H9 (cell line): ENCODE measurements at regions not wholly inside any gene's neighbourhood (a gene's known extent, or its start where the extent isn't known, plus 50 kb on each side); places are given as distances from the start of the nearest gene placed in this dataset.

Experiments
- DNase-seq: peaks from one replicate; pipeline ENCODE4 v3.0.0-alpha.2; 2017
- H2AFZ ChIP-seq: one replicate; pipeline ENCODE4 v1.6.1; 2013; ENCODE audit warnings: mild to moderate bottlenecking, low read length, control low read depth, moderate library complexity
- H2AK5ac ChIP-seq: 2 replicates; pipeline ENCODE4 v1.6.1; 2013; ENCODE audit warnings: low read length, control low read depth, mixed read lengths; ENCODE audit not compliant: insufficient read length
- H2BK120ac ChIP-seq: one replicate; pipeline ENCODE4 v1.6.1; 2013; ENCODE audit warnings: low read depth, mild to moderate bottlenecking, low read length, control low read depth, inconsistent platforms; ENCODE audit not compliant: poor library complexity, severe bottlenecking
- H2BK12ac ChIP-seq: 2 replicates; pipeline ENCODE4 v1.6.1; 2013; ENCODE audit warnings: low read length, control low read depth, mixed read lengths, low read depth; ENCODE audit not compliant: insufficient read length
- H2BK15ac ChIP-seq: 2 replicates; pipeline ENCODE4 v1.6.1; 2013; ENCODE audit warnings: low read depth, low read length, control low read depth
- H2BK20ac ChIP-seq: one replicate; pipeline ENCODE4 v1.6.1; 2013; ENCODE audit warnings: low read depth, mild to moderate bottlenecking, low read length, control low read depth, inconsistent platforms; ENCODE audit not compliant: poor library complexity, severe bottlenecking
- H2BK5ac ChIP-seq: 2 replicates; pipeline ENCODE4 v1.6.1; 2013; ENCODE audit warnings: low read length, control low read depth, mixed read lengths; ENCODE audit not compliant: insufficient read length
- H3K14ac ChIP-seq: 2 replicates; pipeline ENCODE4 v1.6.1; 2013; ENCODE audit warnings: low read length, control low read depth; ENCODE audit not compliant: insufficient read depth
- H3K18ac ChIP-seq: 2 replicates; pipeline ENCODE4 v1.6.1; 2013; ENCODE audit warnings: low read depth, mild to moderate bottlenecking, mixed read lengths, low read length, control low read depth; ENCODE audit not compliant: insufficient read length
- H3K23ac ChIP-seq: 2 replicates; pipeline ENCODE4 v1.6.1; 2013; ENCODE audit warnings: low read length, control low read depth, mixed read lengths, low read depth; ENCODE audit not compliant: insufficient read length
- H3K23me2 ChIP-seq: 2 replicates; pipeline ENCODE4 v1.6.1; 2013; ENCODE audit warnings: low read depth, mild to moderate bottlenecking, mixed read lengths, low read length, control low read depth; ENCODE audit not compliant: insufficient read length, poor library complexity, severe bottlenecking
- H3K27ac ChIP-seq: 2 replicates; pipeline ENCODE4 v1.5.1; 2013; ENCODE audit warnings: low read length, control low read depth, mixed read lengths, low read depth; ENCODE audit not compliant: insufficient read length
- H3K27me3 ChIP-seq: 2 replicates; pipeline ENCODE4 v1.6.1; 2013; ENCODE audit warnings: low read length, control low read depth, inconsistent platforms; ENCODE audit not compliant: insufficient read depth
- H3K4ac ChIP-seq: 2 replicates; pipeline ENCODE4 v1.6.1; 2013; ENCODE audit warnings: low read depth, mild to moderate bottlenecking, control low read depth, inconsistent platforms, low read length, moderate library complexity
- H3K4me1 ChIP-seq: 2 replicates; pipeline ENCODE4 v1.6.1; 2013; ENCODE audit warnings: low read length, control low read depth, inconsistent platforms; ENCODE audit not compliant: insufficient read depth
- H3K4me2 ChIP-seq: 2 replicates; pipeline ENCODE4 v1.6.1; 2013; ENCODE audit warnings: low read length, control low read depth, mixed read lengths; ENCODE audit not compliant: insufficient read length, insufficient read depth
- H3K56ac ChIP-seq: 2 replicates; pipeline ENCODE4 v1.6.1; 2013; ENCODE audit warnings: low read depth, mild to moderate bottlenecking, mixed read lengths, low read length, control low read depth; ENCODE audit not compliant: insufficient read length
- H3K79me1 ChIP-seq: 2 replicates; pipeline ENCODE4 v1.6.1; 2013; ENCODE audit warnings: low read depth, mild to moderate bottlenecking, moderate library complexity, low read length, control low read depth, inconsistent platforms; ENCODE audit not compliant: insufficient read depth, poor library complexity, severe bottlenecking
- H3K79me2 ChIP-seq: 2 replicates; pipeline ENCODE4 v1.6.1; 2013; ENCODE audit warnings: low read length, control low read depth, inconsistent platforms; ENCODE audit not compliant: insufficient read depth
- H3K9ac ChIP-seq: 2 replicates; pipeline ENCODE4 v1.6.1; 2013; ENCODE audit warnings: low read length, control low read depth, mixed read lengths; ENCODE audit not compliant: insufficient read length; ENCODE audit errors: extremely low read depth
- H3K9me3 ChIP-seq: one replicate; pipeline ENCODE4 v1.6.1; 2013; ENCODE audit warnings: low read depth, low read length, inconsistent platforms; ENCODE audit not compliant: control insufficient read depth
- H3T11ph ChIP-seq: one replicate; pipeline ENCODE4 v1.6.1; 2013; ENCODE audit warnings: mild to moderate bottlenecking, low read length, control low read depth, inconsistent platforms
- H4K20me1 ChIP-seq: one replicate; pipeline ENCODE4 v1.6.1; 2013; ENCODE audit not compliant: control insufficient read depth, insufficient read length, insufficient read depth
- H4K5ac ChIP-seq: 2 replicates; pipeline ENCODE4 v1.6.1; 2013; ENCODE audit warnings: low read depth, mild to moderate bottlenecking, mixed read lengths, low read length, control low read depth; ENCODE audit not compliant: insufficient read length
- H4K8ac ChIP-seq: replicated peaks from 2 replicates; pipeline ENCODE4 v1.6.1; 2013; ENCODE audit warnings: low read length, control low read depth, mixed read lengths, low read depth; ENCODE audit not compliant: insufficient read length
- H4K91ac ChIP-seq: 2 replicates; pipeline ENCODE4 v1.6.1; 2013; ENCODE audit warnings: low read depth, mild to moderate bottlenecking, moderate library complexity, mixed read lengths, low read length, control low read depth; ENCODE audit not compliant: insufficient read length
- H3K27ac Mint-ChIP-seq, 3 experiments: 2 replicates in 2 of 3; 3 replicates in 1 of 3; pipeline ENCODE4 v1.8.0; 2020 to 2021; ENCODE audit warnings: mixed read lengths in 3 of 3, mild to moderate bottlenecking in 1 of 3, moderate library complexity in 1 of 3
- H3K27me3 Mint-ChIP-seq: 2 replicates; pipeline ENCODE4 v1.8.0; 2021; ENCODE audit warnings: low read depth, mild to moderate bottlenecking, moderate library complexity, mixed read lengths
- H3K36me3 Mint-ChIP-seq, 3 experiments: 2 replicates in 2 of 3; 3 replicates in 1 of 3; pipeline ENCODE4 v1.8.0; 2020 to 2021; ENCODE audit warnings: low read depth in 3 of 3, mixed read lengths in 3 of 3; ENCODE audit not compliant: insufficient read depth in 1 of 3
- H3K4me1 Mint-ChIP-seq, 2 experiments: 2 replicates each; pipeline ENCODE4 v1.8.0; 2020; ENCODE audit warnings: mixed read lengths in 2 of 2
- H3K4me3 Mint-ChIP-seq, 2 experiments: 2 replicates in 1 of 2; 3 replicates in 1 of 2; pipeline ENCODE4 v1.8.0; 2020 to 2021; ENCODE audit warnings: mild to moderate bottlenecking in 2 of 2, mixed read lengths in 2 of 2, moderate library complexity in 1 of 2
- H3K9me3 Mint-ChIP-seq, 2 experiments: 2 replicates in 1 of 2; 3 replicates in 1 of 2; pipeline ENCODE4 v1.8.0; 2020; ENCODE audit warnings: mild to moderate bottlenecking in 2 of 2, mixed read lengths in 2 of 2, moderate library complexity in 1 of 2
- WGBS: extraction: QIAGEN DNeasy Blood & Tissue Kit; methylation state at CpG from one replicate; pipeline ENCODE4 v1.1.7; 2013; ENCODE audit warnings: missing lambda C conversion rate, low lambda C conversion rate, mixed read lengths; ENCODE audit not compliant: insufficient read length; ENCODE audit errors: extremely low coverage; 5-methylcytosine and 5-hydroxymethylcytosine counted together
- TF ChIP-seq, protein P1 (sequence below): fragments of 200-600 bp; sonication (generic); conservative IDR thresholded peaks from 3 replicates; pipeline ENCODE4 v1.8.0; 2021; ENCODE audit warnings: antibody characterized with exemption, mild to moderate bottlenecking

DNA sequence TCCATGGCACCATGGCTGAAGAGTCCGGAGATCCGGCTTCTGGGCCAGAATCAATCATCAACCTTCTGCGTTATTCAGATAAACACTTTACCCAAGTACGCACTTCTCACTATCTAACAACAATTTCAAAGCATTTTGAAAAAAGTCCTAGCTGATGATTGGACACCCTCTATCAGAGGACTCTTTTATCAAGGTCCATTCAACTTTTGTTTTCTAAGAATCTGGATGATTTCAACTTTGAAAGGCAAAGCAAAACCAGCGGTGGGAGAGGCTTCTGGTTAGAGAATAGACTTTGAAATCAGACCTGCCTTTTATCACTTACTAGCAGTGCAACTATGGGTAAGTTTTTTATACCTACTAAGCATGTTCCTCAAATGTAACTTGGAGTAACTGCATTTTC, 293.6 kb upstream of the TNP1 start:
- H2BK120ac ChIP-seq: no peak overlapping the region
- no peak overlapping the region for H3K4ac ChIP-seq
- no peaks in the 10 kb centered on the region for H3K9me3 Mint-ChIP-seq
- no peaks in the 10 kb centered on the region for H3K4me1 Mint-ChIP-seq
- H3K79me1 ChIP-seq: no peaks in the 10 kb centered on the region
- no peak overlapping the region for H3K4me2 ChIP-seq
- H2BK15ac ChIP-seq: no peak overlapping the region
- no peaks in the 10 kb centered on the region for H3K9me3 ChIP-seq
- H2AK5ac ChIP-seq: no peak overlapping the region
- no peak overlapping the region for H3K56ac ChIP-seq
- DNase-seq: no peak
- H2BK12ac ChIP-seq: no peak overlapping the region
- H2AFZ ChIP-seq: no peak overlapping the region
- peaks cover 22% of the 10 kb centered on the region for H3K27me3 Mint-ChIP-seq
- H3T11ph ChIP-seq: no peak overlapping the region
- H2BK20ac ChIP-seq: no peak overlapping the region
- no peaks in the 10 kb centered on the region for H3K4me1 ChIP-seq
- no peak overlapping the region for H3K23ac ChIP-seq
- no CpG with 5 or more reads among the region's 5 CpGs for WGBS
- H4K8ac ChIP-seq: no peak overlapping the region
- no peak overlapping the region for H4K91ac ChIP-seq
- H4K5ac ChIP-seq: no peak overlapping the region
- no peak overlapping the region for H3K14ac ChIP-seq
- no peaks in the 10 kb centered on the region for H3K23me2 ChIP-seq
- no peak overlapping the region for H3K27ac ChIP-seq
- no peak overlapping the region for H3K18ac ChIP-seq
- H3K27me3 ChIP-seq: no peaks in the 10 kb centered on the region
- no peak overlapping the region for H2BK5ac ChIP-seq
- no peak overlapping the region for H3K27ac Mint-ChIP-seq
- TF ChIP-seq, protein P1, sequence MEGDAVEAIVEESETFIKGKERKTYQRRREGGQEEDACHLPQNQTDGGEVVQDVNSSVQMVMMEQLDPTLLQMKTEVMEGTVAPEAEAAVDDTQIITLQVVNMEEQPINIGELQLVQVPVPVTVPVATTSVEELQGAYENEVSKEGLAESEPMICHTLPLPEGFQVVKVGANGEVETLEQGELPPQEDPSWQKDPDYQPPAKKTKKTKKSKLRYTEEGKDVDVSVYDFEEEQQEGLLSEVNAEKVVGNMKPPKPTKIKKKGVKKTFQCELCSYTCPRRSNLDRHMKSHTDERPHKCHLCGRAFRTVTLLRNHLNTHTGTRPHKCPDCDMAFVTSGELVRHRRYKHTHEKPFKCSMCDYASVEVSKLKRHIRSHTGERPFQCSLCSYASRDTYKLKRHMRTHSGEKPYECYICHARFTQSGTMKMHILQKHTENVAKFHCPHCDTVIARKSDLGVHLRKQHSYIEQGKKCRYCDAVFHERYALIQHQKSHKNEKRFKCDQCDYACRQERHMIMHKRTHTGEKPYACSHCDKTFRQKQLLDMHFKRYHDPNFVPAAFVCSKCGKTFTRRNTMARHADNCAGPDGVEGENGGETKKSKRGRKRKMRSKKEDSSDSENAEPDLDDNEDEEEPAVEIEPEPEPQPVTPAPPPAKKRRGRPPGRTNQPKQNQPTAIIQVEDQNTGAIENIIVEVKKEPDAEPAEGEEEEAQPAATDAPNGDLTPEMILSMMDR: no peak
- H3K79me2 ChIP-seq: no peaks in the 10 kb centered on the region
- H4K20me1 ChIP-seq: no peaks in the 10 kb centered on the region
- no peak overlapping the region for H3K9ac ChIP-seq
- H3K4me3 Mint-ChIP-seq: no peak overlapping the region
- H3K36me3 Mint-ChIP-seq: no peaks in the 10 kb centered on the region; a peak in 1 of 7 replicates
